ENCODE measurements at regions not wholly inside any gene's neighbourhood (a gene's known extent, or its start where the extent isn't known, plus 50 kb on each side); places are given as distances from the start of the nearest gene placed in this dataset.
"Not testable (repeated sequence)": the region's sequence is repeated elsewhere in the genome, so short reads cannot be mapped to it uniquely, and the experiment has no call there.

- TF ChIP-seq, protein P1, sequence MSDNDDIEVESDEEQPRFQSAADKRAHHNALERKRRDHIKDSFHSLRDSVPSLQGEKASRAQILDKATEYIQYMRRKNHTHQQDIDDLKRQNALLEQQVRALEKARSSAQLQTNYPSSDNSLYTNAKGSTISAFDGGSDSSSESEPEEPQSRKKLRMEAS (IDR thresholded peaks at IDR 0.05; ENCODE audit: low read depth, low read length), result not testable (repeated sequence)
- not testable (repeated sequence) for TF ChIP-seq POLR2A (IDR thresholded peaks at IDR 0.05; ENCODE audit: extremely low read depth, insufficient read length); MYC (IDR thresholded peaks at IDR 0.05; ENCODE audit: low read depth, low read length)
- TF ChIP-seq, protein P2, sequence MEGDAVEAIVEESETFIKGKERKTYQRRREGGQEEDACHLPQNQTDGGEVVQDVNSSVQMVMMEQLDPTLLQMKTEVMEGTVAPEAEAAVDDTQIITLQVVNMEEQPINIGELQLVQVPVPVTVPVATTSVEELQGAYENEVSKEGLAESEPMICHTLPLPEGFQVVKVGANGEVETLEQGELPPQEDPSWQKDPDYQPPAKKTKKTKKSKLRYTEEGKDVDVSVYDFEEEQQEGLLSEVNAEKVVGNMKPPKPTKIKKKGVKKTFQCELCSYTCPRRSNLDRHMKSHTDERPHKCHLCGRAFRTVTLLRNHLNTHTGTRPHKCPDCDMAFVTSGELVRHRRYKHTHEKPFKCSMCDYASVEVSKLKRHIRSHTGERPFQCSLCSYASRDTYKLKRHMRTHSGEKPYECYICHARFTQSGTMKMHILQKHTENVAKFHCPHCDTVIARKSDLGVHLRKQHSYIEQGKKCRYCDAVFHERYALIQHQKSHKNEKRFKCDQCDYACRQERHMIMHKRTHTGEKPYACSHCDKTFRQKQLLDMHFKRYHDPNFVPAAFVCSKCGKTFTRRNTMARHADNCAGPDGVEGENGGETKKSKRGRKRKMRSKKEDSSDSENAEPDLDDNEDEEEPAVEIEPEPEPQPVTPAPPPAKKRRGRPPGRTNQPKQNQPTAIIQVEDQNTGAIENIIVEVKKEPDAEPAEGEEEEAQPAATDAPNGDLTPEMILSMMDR (IDR thresholded peaks at IDR 0.05; ENCODE audit: low read depth, low read length), result not testable (repeated sequence)
Measured at GRCh38 chr14:28635816-28636215, 130.8 kb upstream of the FOXG1 start.
